ENCODE measurements at regions not wholly inside any gene's neighbourhood (a gene's known extent, or its start where the extent isn't known, plus 50 kb on each side); places are given as distances from the start of the nearest gene placed in this dataset.
"Not testable (repeated sequence)": the region's sequence is repeated elsewhere in the genome, so short reads cannot be mapped to it uniquely, and the experiment has no call there.

DNA sequence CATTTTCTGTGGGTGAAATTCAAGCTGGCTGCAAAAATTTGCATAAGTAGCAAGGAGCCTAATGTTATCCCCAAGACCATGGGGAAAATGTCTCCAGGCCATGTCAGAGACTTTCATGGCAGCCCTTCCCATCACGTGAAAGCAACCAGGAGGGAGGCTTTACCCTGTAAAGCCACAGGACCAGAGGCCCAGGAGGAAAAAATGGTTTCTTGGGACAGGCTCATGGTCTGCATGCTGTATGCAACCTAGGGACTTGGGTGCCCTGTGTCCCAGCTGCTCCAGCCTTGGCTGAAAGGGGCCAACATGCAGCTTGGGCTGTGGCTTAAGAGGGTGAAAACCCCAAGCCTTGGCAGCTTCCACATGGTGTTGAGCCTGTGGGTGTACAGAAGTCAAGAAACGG lies 489.3 kb downstream of the PRR16 start:
- DNase-seq (ENCODE audit: low read depth, low spot score); in situ Hi-C loops (cut with HindIII; ENCODE audit: low pct_unique_long_range_greater_than_20kb, low sequenced_read_pairs): not testable (repeated sequence)

DNA sequence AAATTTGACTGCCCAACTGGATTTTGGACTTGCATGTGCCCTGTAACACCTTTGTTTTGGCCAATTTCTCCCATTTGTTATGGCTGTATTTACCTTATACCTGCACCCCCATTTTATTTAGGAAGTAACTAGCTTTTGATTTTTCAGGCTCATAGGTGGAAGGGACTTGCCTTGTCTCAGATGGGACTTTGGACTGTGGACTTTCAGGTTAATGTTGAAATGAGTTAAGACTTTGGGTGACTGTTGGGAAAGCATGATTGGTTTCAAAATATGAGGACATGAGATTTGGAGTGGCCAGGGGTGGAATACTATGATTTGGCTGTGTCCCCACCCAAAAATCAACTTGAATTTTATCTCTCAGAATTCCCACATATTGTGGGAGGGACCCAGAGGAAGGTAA lies 490.2 kb downstream of the PRR16 start:
- in situ Hi-C loops (cut with HindIII; ENCODE audit: low pct_unique_long_range_greater_than_20kb, low sequenced_read_pairs): no loop called here
- DNase-seq (ENCODE audit: low read depth, low spot score): no peak

DNA sequence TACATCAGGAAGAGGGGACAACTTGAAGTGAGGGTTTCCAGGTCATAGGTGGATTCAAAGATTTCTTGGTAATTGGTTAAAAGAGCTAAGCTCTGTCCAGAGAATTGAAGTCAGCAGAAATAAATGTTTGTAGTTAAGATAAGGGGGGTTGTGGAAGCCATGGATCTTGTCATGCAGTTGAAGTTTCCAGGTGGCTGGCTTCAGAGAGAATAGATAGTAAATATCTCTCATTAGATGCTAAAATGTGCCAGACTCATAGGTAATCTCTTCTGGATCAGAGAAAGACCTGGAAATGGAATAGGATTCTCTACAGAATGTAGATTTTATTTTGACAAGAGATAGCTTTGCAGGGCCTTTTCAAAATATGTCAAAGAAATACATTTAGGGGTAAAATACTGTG lies 491.7 kb downstream of the PRR16 start:
- in situ Hi-C loops (cut with HindIII; ENCODE audit: low pct_unique_long_range_greater_than_20kb, low sequenced_read_pairs): no loop called here
- DNase-seq (ENCODE audit: low read depth, low spot score): no peak

DNA sequence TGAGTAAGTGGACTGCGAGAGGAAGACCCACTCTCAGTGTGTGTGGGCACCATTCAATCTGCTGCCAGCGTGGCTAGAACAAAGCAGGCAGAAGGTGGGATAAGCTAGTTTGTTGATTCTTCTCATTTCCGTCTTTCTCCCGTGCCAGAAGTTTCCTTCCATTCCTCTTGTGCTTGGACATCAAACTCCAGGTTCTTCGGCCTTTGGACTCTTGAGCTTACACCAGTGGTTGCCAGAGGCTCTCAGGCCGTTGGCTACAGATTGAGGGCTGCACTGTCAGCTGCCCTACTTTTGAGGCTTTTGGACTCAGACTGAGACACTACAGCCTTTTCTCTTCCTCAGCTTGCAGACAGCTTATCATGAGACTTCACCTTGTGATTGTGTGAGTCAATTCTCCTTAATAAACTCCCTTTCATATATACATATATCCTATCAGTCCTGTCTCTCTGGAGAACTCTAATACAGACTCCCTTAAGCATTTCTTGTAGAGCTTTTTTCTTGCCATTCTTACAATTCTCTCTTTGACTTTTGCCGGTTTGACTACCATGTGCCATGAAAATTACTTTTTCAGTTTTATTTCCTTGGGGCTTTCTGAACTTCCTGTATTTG lies 494.9 kb downstream of the PRR16 start:
- in situ Hi-C loops (cut with HindIII; ENCODE audit: low pct_unique_long_range_greater_than_20kb, low sequenced_read_pairs): no loop called here
- peak; percentile 94 for DNase-seq (ENCODE audit: low read depth, low spot score)

DNA sequence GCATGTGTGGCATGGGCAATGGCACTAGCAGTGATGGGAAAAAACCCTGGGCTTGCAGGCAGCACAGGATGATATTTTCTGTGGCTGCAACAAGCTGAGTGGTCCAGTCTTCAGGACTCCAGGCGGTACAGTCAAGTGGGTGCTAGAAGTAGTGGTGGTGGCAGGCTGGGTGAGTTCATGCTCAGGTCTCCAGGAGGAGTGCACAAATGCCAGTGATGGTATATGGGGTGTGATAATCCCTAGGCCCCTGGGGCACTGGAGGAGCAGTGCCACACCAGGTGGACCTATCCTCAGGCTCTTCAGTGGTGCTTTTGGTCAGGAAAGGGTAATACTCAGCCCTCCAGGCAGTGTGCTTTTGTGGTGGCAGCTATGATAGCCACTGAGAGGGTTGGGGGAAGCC lies 496.4 kb downstream of the PRR16 start:
- no peak for DNase-seq (ENCODE audit: low read depth, low spot score)
- in situ Hi-C loops (cut with HindIII; ENCODE audit: low pct_unique_long_range_greater_than_20kb, low sequenced_read_pairs): no loop called here

DNA sequence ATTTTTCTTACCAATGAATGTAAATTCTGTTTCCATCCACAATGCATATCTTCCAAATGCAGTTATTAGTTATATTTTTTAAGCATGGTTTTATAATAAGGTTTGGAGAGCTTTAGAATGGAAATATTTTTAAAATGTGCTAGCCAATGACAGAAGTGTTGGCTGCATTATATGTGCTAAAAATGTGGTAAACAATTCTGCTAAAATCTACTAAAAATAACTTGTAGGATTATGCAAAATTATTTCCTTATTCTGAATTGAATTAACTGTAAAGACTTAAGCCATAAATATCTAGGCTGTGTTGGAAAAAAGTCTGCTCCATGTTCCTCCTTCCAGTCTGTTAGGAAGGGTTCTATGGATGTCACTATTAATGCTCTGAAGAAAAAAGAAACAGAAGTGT lies 503.3 kb downstream of the PRR16 start:
- DNase-seq (ENCODE audit: low read depth, low spot score): no peak
- in situ Hi-C loops (cut with HindIII; ENCODE audit: low pct_unique_long_range_greater_than_20kb, low sequenced_read_pairs): no loop called here

DNA sequence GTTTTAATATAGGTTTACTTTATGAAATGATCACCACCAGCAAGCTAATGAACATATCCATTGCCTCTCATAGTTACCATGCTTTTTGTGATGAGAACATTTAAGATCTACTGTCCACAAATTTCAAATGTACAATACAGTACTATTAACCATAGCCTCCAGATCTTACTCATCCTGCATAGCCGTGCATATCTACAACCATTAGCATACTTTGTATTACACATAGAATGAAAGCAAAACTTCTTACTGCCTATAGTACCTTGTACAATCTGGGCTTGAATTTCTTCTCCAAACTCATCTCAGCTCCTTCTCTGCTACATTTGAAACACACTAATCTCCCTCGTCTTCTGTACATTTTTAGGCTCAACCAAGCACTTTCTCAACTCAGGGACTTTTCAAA lies 510.6 kb downstream of the PRR16 start:
- DNase-seq (ENCODE audit: low read depth, low spot score): no peak
- in situ Hi-C loops (cut with HindIII; ENCODE audit: low pct_unique_long_range_greater_than_20kb, low sequenced_read_pairs): no loop called here

DNA sequence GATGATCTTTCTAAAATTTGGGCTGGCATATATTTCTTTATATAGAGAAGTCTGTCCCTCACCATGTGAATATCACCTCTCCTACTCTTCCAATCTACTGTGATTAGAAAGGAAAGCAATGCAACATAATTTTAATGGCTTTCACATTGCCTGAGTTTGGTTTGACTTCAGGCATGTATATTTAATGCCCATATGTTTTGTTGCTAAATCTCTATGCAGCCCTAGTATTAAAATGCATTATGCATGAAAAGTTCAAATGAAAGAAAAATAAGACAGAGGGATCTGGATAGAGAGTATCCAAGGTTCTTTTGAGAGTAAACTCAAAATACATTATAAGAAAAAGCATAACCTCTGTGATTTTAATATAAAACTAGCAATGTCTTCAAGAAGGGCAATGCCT lies 518.3 kb downstream of the PRR16 start:
- in situ Hi-C loops (cut with HindIII; ENCODE audit: low pct_unique_long_range_greater_than_20kb, low sequenced_read_pairs): no loop called here
- no peak for DNase-seq (ENCODE audit: low read depth, low spot score)

DNA sequence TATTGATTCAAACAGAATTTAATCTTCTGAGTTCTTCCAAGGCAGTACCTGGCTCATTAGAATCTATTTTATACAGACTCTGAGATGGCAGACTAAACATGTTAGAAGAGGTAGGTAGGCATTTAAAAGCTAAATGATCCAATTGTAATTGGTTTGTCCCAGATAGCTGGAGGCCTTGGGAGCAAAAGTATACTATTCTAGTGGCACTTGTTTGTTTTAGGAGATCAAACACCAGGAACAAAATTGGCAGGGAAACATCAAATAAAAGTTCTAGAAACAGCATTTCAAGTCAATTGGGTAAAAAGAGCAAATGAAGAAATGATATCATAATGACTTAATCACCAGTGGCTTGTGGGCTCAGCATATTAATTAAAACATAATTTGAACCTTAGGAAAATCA lies 521.4 kb downstream of the PRR16 start:
- in situ Hi-C loops (cut with HindIII; ENCODE audit: low pct_unique_long_range_greater_than_20kb, low sequenced_read_pairs): no loop called here

DNA sequence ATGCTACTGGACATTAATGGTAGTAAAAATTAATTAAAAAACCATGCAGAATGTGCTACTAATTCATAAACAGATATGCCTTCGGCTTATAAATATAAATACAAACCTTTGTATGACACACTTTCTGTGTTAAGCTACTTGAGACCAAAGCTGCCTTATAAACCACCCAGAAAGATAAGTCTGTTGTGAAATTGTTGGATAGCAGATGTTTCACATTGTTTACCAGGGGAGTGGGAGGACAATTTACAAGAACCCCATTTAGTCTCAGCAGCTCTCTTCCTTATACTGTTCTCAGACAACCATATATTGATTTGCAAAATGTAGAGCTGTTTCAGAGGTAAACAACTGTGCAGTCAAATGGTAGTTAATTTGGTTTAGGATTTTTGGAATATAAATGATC lies 524.4 kb downstream of the PRR16 start:
- DNase-seq (ENCODE audit: low read depth, low spot score): no peak
- in situ Hi-C loops (cut with HindIII; ENCODE audit: low pct_unique_long_range_greater_than_20kb, low sequenced_read_pairs): no loop called here

More for the DNA sequence above, 521.4 kb downstream of the PRR16 start:
- no peak for DNase-seq (ENCODE audit: low read depth, low spot score)

DNA sequence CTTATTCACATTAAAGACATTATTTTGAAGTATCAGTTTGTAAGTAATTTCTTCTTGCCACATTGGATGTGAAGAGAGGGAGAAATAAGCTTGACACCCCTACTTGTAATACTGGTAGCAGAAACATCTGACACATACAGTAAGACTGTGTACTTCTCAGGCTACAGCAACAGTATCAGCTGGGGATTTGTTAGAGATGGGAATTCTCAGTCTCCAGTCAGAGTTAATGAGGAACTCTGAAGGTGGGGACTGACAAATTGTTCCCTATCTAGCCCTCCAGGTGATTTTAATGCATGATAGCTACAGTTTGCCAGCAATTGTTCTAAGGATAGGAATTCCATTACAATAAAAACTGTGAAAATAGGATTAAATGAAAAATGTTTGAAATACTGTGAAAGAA lies 524.8 kb downstream of the PRR16 start:
- in situ Hi-C loops (cut with HindIII; ENCODE audit: low pct_unique_long_range_greater_than_20kb, low sequenced_read_pairs): no loop called here

DNA sequence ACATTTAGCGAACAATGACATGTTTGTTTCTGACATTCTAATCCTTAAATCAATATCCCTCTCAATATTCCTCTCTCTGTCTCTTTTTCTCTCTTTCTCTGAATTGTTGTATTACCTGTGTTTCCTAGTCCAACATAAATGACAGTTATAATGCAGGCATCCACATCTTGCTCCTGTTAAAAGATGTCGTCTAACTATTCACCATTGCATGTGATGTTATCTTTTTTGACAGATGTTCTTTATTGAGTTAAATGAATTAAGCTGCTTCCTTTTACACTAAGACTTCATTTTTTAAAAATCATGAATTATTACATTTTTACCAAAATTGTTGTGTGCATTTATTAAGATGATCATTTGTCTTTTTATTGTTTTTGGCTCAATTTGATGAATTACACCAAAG lies 527.5 kb downstream of the PRR16 start:
- in situ Hi-C loops (cut with HindIII; ENCODE audit: low pct_unique_long_range_greater_than_20kb, low sequenced_read_pairs): no loop called here

More for the DNA sequence above, 524.8 kb downstream of the PRR16 start:
- DNase-seq (ENCODE audit: low read depth, low spot score): no peak

DNA sequence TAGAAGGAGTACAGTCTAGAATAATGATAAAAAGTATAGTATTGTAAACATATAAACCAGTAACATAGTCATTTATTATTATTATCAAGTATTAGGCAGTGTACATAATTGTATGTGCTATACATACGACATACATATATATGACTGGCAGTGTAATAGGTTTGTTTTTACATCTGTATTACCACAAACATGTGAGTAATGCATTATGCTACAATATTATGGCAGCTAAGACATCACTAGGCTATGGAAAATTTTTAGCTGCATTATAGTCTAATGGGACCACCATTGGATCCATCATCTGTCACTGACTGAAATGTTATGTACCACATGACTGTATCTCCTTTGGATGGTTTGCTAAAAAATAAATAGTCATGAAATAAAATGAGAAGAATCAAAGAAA lies 530.0 kb downstream of the PRR16 start:
- in situ Hi-C loops (cut with HindIII; ENCODE audit: low pct_unique_long_range_greater_than_20kb, low sequenced_read_pairs): no loop called here

More for the DNA sequence above, 527.5 kb downstream of the PRR16 start:
- DNase-seq (ENCODE audit: low read depth, low spot score): no peak

DNA sequence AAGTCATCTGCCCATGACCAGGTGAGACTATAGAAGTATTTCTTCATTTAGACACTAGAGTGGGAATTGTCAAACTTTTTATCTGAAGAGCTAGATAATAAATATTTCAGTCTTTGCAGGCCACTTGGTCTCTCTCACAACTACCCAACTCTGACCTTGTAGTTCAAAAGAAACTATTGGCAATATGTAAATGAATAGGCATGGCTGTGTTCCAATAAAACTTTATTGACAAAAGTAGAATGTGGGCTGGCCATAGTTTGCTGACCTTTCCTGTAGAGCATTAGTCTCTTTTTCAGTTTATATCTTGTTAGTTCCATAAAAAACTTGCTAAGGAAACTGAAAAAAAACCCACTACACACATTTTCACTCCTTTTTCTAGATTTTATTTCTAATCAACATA lies 535.5 kb downstream of the PRR16 start:
- no peak for DNase-seq (ENCODE audit: low read depth, low spot score)
- in situ Hi-C loops (cut with HindIII; ENCODE audit: low pct_unique_long_range_greater_than_20kb, low sequenced_read_pairs): no loop called here

More for the DNA sequence above, 530.0 kb downstream of the PRR16 start:
- no peak for DNase-seq (ENCODE audit: low read depth, low spot score)

DNA sequence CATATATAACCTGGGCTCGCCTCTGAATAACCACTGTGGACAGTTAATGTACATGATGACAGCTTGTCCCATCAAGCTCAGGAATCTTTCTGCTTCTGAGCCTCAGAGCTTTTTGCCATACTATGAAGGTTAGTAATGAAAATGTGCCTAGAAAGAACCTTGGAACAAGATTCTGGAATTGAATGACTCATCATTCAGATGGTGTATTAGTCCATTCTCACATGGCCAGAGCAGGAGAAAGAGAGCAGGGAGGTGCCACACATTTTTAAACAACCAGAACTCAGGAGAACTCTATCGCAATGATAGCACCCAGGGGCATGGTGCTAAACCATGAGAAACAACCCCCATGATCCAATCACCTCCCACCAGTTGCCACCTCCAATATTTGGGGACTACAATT lies 542.1 kb downstream of the PRR16 start:
- in situ Hi-C loops (cut with HindIII; ENCODE audit: low pct_unique_long_range_greater_than_20kb, low sequenced_read_pairs): no loop called here
- DNase-seq (ENCODE audit: low read depth, low spot score): no peak

DNA sequence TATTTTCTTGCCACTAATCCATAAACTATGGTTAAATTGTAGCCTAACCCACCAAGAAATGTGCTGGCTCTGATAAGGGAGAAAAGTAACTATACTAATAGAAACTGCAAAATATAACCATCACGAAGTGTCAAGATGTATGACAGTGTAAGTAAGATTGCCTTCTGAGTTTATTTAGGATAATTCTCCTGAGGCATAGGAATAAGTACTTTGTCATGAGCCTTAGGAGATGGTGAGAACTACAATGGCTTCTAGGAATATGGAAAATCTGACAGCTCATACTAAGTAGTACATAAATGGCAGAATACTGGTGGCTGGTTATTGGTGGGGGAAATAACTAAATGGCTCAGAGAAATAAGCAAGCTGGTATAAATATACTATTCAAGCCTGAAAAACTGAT lies 543.9 kb downstream of the PRR16 start:
- no peak for DNase-seq (ENCODE audit: low read depth, low spot score)
- in situ Hi-C loops (cut with HindIII; ENCODE audit: low pct_unique_long_range_greater_than_20kb, low sequenced_read_pairs): no loop called here

DNA sequence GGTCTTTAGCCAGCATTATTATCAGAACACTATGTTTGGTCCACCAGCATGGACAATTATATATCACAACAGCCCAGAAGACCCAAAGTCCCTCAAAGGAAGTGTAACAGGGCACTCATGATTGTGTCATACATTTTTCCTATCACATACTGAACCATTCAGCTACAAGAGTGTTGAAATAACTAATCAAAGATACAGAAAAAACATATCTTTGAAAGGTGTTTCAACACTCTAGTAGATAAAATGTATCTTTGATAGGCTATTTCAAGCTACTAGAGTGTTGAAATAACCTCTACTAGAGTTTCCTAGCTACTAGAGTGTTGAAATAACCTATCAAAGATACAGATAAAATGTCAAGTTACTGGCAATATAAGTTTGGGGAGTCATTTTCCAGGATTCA lies 545.0 kb downstream of the PRR16 start:
- in situ Hi-C loops (cut with HindIII; ENCODE audit: low pct_unique_long_range_greater_than_20kb, low sequenced_read_pairs): no loop called here
- DNase-seq (ENCODE audit: low read depth, low spot score): no peak

DNA sequence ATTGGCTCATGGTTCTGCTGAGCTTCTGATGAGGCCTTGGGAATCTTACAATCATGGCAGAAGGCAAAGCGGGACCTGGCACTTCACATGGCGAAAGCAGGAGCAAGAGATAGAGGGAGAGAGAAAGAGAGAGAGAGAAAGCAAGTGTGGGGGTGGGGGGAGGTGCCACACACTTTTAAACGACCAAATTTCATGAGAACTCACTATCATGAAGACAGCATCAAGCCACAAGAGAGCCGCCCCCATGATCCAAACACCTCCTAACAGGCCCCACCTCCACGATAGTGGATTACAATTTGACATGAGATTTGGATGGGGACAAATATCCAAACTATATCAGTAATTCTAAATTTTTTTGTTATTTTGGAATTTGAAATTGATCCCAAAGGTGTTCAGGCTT lies 553.9 kb downstream of the PRR16 start:
- DNase-seq (ENCODE audit: low read depth, low spot score): no peak
- in situ Hi-C loops (cut with HindIII; ENCODE audit: low pct_unique_long_range_greater_than_20kb, low sequenced_read_pairs): no loop called here

DNA sequence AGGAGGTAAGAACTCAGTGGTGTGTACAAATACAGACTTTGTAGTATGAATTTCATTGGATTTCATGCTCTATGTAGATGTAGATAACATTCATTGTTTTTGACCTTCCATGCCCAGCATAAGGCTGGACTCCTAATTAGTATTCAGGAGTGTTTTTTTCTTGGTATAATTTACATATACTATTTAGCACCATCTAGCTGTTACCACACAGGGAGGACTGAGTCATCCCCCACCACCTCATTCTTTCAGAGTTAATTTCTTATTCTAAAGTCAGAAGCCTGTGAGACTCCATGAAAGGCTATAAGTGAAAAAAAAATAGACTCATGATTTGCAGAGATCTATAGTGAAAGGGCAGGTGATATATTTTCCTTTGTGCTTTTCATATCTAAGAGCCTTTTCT lies 555.0 kb downstream of the PRR16 start:
- in situ Hi-C loops (cut with HindIII; ENCODE audit: low pct_unique_long_range_greater_than_20kb, low sequenced_read_pairs): no loop called here
- no peak for DNase-seq (ENCODE audit: low read depth, low spot score)

DNA sequence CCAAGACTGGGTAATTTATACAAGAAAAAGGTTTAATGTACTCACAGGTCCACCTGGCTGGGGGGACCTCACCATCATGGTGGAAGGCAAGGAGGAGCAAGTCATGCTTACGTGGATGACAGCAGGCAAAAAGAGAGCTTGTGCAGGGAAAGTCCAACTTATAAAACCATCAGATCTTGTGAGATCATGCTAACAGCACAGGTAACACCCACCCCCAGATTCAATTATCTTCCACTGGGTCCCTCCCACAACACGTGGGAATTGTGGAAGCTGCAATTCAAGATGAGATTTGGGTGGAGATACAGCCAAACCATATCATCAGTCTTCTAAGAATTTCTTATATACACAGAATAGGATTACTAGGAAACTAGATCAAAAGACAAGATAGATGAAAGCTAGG lies 555.6 kb downstream of the PRR16 start:
- no peak for DNase-seq (ENCODE audit: low read depth, low spot score)
- in situ Hi-C loops (cut with HindIII; ENCODE audit: low pct_unique_long_range_greater_than_20kb, low sequenced_read_pairs): no loop called here

Data from SK-MEL-5 (cell line).